Spinal cord (tissue), 9 donors: ENCODE measurements at regions not wholly inside any gene's neighbourhood (a gene's known extent, or its start where the extent isn't known, plus 50 kb on each side); places are given as distances from the start of the nearest gene placed in this dataset.
"Not testable (repeated sequence)": the region's sequence is repeated elsewhere in the genome, so short reads cannot be mapped to it uniquely, and the experiment has no call there.

Experiments used
- DNase-seq, 6 donors: peaks; one replicate each; pipeline versions ENCODE4 v3.0.0 to v3.0.0-alpha.2; 2013 to 2015; ENCODE audit warnings: low spot score in 6 of 6, low read depth in 4 of 6
- H3K27ac ChIP-seq: one replicate; pipeline ENCODE4 v1.5.1; 2013; ENCODE audit warnings: low read depth, low read length, control low read depth
- H3K27me3 ChIP-seq: one replicate; pipeline ENCODE4 v1.6.1; 2013; ENCODE audit warnings: low read length; ENCODE audit not compliant: control insufficient read depth, insufficient read depth
- H3K36me3 ChIP-seq: one replicate; pipeline ENCODE4 v1.6.1; 2013; ENCODE audit warnings: low read length; ENCODE audit not compliant: control insufficient read depth, insufficient read depth
- H3K4me1 ChIP-seq: one replicate; pipeline ENCODE4 v1.6.1; 2013; ENCODE audit warnings: low read length; ENCODE audit not compliant: control insufficient read depth, insufficient read depth
- H3K4me3 ChIP-seq: one replicate; pipeline ENCODE4 v1.5.1; 2013; ENCODE audit warnings: low read depth, low read length, control low read depth
- H3K9me3 ChIP-seq: one replicate; pipeline ENCODE4 v1.6.1; 2013; ENCODE audit warnings: low read length; ENCODE audit not compliant: control insufficient read depth, insufficient read depth
- WGBS: methylation state at CpG from one replicate; pipeline ENCODE4 v1.1.5; 2013; ENCODE audit warnings: missing lambda C conversion rate; ENCODE audit not compliant: insufficient coverage; 5-methylcytosine and 5-hydroxymethylcytosine counted together
- donor health status: healthy.

- 100% methylated on average over 6 of the region's 7 CpGs for WGBS
- not testable (repeated sequence) for H3K9me3 ChIP-seq, H3K4me1 ChIP-seq, DNase-seq, H3K36me3 ChIP-seq, H3K27ac ChIP-seq, H3K4me3 ChIP-seq, H3K27me3 ChIP-seq
Observed at GRCh38 chr4:124461592-124461991, 250.9 kb downstream of the ANKRD50 start.

- no peaks in the 10 kb centered on the region for H3K36me3 ChIP-seq
- peaks cover 5% of the 10 kb centered on the region for H3K9me3 ChIP-seq
- no peaks in the 10 kb centered on the region for H3K27me3 ChIP-seq
- H3K4me1 ChIP-seq: no peaks in the 10 kb centered on the region
- DNase-seq: no peak
- no peak overlapping the region for H3K27ac ChIP-seq
- H3K4me3 ChIP-seq: no peak overlapping the region
- over 99% methylated on average over 18 of the region's 18 CpGs for WGBS
Observed at GRCh38 chr4:124462954-124463828, 249.3 kb downstream of the ANKRD50 start.

DNA sequence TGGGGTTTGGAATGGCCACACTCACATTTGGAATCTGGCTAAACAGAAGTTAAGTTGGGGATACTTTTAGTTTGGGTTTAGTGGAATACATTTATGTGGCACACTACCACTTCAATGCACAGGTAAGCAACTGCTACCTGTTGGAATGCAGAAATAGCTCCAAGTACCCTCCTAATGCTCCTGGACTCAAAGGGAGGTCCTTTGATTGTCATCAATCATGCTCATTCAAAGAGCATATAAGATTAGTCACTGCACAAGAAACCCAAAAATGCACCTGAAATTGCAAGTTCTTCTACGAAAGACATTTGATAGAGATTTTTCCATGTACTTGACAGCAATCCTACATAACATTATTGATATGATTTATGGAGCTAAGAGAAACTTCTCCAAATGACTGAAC is 247.7 kb downstream of the ANKRD50 start:
- Histone ChIP-seq H3K9me3 (peaks cover 5% of the 10 kb centered on the region), H3K27ac (no peak overlapping the region), H3K4me3 (no peak overlapping the region), H3K27me3 (no peaks in the 10 kb centered on the region), H3K36me3 (no peaks in the 10 kb centered on the region), H3K4me1 (no peaks in the 10 kb centered on the region)
- WGBS: no CpG with 5 or more reads among the region's 1 CpG
- DNase-seq: no peak

DNA sequence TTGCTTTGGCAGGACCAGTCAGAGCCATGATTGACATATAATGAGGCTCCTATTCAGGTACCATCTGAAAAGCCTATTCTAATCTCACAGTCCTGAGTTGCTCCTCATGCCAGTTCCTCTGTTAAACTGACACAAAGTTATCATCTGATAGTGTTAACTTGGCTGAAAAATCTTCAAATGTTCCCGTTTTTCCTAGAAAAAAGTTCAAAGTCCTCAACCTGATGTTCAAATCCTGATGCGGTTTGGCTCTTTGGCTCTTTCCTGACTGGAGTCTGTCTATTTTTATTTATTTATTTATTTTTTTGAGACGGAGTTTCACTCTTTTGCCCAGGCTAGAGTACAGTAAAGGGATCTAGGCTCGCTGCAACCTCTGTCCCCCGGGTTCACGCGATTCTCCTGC is 244.2 kb downstream of the ANKRD50 start:
- peaks cover 10% of the 10 kb centered on the region for H3K9me3 ChIP-seq
- H3K27me3 ChIP-seq: no peaks in the 10 kb centered on the region
- no peaks in the 10 kb centered on the region for H3K4me1 ChIP-seq
- 95% methylated on average over 5 of the region's 7 CpGs for WGBS
- no peaks in the 10 kb centered on the region for H3K36me3 ChIP-seq
- no peak overlapping the region for H3K27ac ChIP-seq
- no peak overlapping the region for H3K4me3 ChIP-seq
- DNase-seq: no peak

GRCh38 chr4:124469981-124470380 is 242.6 kb downstream of the ANKRD50 start:
- Histone ChIP-seq H3K27me3 (no peaks in the 10 kb centered on the region), H3K36me3 (no peaks in the 10 kb centered on the region), H3K4me1 (no peaks in the 10 kb centered on the region), H3K9me3 (peaks cover 10% of the 10 kb centered on the region), H3K27ac (no peak overlapping the region), H3K4me3 (no peak overlapping the region)
- DNase-seq: no peak

- H3K27me3 ChIP-seq: no peaks in the 10 kb centered on the region
- H3K4me3 ChIP-seq: no peak overlapping the region
- peaks cover 4% of the 10 kb centered on the region for H3K4me1 ChIP-seq
- DNase-seq: no peak
- no peaks in the 10 kb centered on the region for H3K9me3 ChIP-seq
- H3K36me3 ChIP-seq: no peaks in the 10 kb centered on the region
- no CpG with 5 or more reads among the region's 1 CpG for WGBS
- no peak overlapping the region for H3K27ac ChIP-seq
Observed at GRCh38 chr4:124478470-124478869, 234.1 kb downstream of the ANKRD50 start.

DNA sequence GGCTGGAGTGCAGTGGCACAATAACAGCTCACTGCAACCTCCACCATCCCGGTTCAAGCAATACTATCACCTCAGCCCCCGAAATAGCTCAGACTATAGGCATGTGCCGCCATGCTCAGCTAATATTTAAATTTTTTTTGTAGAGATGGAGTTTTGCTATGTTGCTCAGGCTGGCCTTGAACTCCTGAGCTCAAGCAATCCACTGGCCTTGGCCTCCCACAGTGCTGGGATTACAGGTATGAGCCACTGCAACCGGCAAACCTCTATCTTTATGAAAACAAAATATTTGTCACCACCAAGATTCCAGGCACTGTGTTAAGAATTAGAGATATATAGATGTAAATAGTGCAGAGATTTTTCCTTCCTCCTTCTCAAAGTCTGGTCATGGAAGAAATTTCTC is 232.5 kb downstream of the ANKRD50 start:
- WGBS: no CpG with 5 or more reads among the region's 4 CpGs
- H3K27me3 ChIP-seq: no peaks in the 10 kb centered on the region
- H3K9me3 ChIP-seq: no peaks in the 10 kb centered on the region
- H3K36me3 ChIP-seq: no peaks in the 10 kb centered on the region
- no peak overlapping the region for H3K4me3 ChIP-seq
- H3K4me1 ChIP-seq: peaks cover 4% of the 10 kb centered on the region
- H3K27ac ChIP-seq: no peak overlapping the region
- DNase-seq: no peak

DNA sequence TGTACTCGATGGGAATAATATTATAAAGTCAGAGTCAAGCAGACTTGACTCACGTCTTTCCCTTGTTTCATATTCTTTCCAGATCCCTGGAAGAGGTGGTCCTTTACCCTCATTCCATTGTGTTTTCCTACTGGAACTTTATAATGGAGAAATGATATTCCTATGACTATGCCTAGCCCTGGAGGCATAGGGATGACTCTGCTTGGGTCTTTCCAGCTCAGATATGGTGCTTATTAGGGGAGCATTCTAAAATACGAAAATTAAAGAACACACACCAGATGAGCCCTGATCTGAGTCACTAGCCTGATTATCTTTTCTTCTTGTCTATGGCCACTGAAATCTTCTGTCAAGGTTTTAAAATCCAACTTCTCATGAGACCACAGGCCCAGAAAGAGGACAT is 231.4 kb downstream of the ANKRD50 start:
- H3K9me3 ChIP-seq: no peaks in the 10 kb centered on the region
- no peaks in the 10 kb centered on the region for H3K27me3 ChIP-seq
- no peak overlapping the region for H3K27ac ChIP-seq
- 100% methylated on average over 1 of the region's 3 CpGs for WGBS
- H3K4me1 ChIP-seq: peaks cover 4% of the 10 kb centered on the region
- no peak overlapping the region for H3K4me3 ChIP-seq
- no peak for DNase-seq
- no peaks in the 10 kb centered on the region for H3K36me3 ChIP-seq

DNA sequence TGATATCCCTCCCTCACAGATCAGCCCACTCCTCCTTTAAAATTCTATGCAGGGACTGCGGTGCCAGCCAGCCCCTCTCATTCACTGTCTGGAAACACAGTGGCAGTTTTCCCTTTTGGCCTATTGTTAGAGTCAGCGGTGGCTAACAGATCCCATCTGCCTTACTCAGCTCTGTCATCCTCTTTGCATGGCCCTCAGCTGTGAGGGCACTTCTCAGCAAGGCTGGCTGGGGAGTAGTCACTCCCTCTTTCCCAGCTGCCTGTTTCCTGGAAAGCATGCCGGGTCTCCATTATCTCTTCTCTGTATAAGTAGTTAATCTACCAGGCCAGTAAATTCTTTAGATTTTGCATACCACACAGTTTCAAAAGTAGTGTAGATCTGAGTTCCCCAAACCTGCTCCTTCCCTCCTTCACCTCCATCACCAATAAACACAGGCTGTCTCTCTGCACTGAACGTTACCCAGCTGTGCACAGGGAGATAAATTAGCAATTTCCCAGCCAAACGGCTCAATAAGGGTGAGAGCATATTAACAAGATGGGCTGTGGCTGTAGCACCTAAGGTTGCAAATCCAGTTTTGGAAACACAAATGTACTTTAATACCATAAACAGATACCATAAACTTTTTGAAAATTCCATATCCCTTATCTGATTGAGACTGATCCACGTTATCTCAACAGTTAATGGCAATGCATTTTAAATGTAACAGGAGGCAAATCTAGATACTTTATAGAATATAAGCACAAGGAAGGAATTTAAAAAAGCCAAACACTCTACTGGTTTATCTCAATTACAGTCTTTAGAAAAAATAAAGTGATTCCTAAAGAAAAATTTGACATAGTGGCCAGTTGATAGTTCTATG is 229.3 kb downstream of the ANKRD50 start:
- H3K36me3 ChIP-seq: no peaks in the 10 kb centered on the region
- 24% methylated on average over 2 of the region's 6 CpGs for WGBS
- H3K27me3 ChIP-seq: no peaks in the 10 kb centered on the region
- DNase-seq: peak in 2 of 6 donors; percentile 60 to 83
- H3K4me3 ChIP-seq: no peak overlapping the region
- H3K9me3 ChIP-seq: no peaks in the 10 kb centered on the region
- H3K4me1 ChIP-seq: peaks cover 4% of the 10 kb centered on the region
- H3K27ac ChIP-seq: no peak overlapping the region

DNA sequence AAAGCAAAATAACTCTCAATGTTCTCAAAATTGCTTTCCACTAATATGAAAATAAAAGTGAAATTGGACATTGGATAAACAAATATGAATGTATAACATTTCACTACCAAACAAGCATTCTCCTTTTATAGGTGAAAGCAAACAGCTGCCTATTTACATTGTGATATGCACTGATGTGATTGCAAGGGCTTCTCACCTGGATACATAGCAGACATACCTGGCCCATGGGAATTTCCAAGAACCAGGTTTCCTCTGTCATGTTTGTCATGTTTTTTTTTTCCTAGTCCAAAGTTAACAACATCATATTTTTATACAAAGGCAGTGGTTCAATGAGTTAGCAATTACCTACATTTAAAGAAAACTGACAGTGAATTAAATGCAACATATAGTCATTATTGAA is 228.5 kb downstream of the ANKRD50 start:
- Histone ChIP-seq H3K36me3 (no peaks in the 10 kb centered on the region), H3K4me1 (peaks cover 4% of the 10 kb centered on the region), H3K27ac (no peak overlapping the region), H3K4me3 (no peak overlapping the region), H3K27me3 (no peaks in the 10 kb centered on the region), H3K9me3 (no peaks in the 10 kb centered on the region)
- no peak for DNase-seq
